Ascending aorta (tissue), 2 donors: ENCODE measurements at regions not wholly inside any gene's neighbourhood (a gene's known extent, or its start where the extent isn't known, plus 50 kb on each side); places are given as distances from the start of the nearest gene placed in this dataset.
"Not testable (repeated sequence)": the region's sequence is repeated elsewhere in the genome, so short reads cannot be mapped to it uniquely, and the experiment has no call there.

Experiments
- DNase-seq, 2 donors: peaks; one replicate each; pipeline ENCODE4 v3.0.0-alpha.2; 2019; ENCODE audit warnings: low spot score in 2 of 2
- H3K27ac ChIP-seq, 2 donors: fragments of 200-600 bp; sonication (generic); one replicate each; pipeline ENCODE4 v1.5.1; 2016 to 2017; ENCODE audit warnings: mild to moderate bottlenecking in 1 of 2
- H3K27me3 ChIP-seq: fragments of 200-600 bp; sonication (generic); one replicate; pipeline ENCODE4 v1.5.1; 2017
- H3K36me3 ChIP-seq, 2 donors: fragments of 200-600 bp; sonication (generic); one replicate each; pipeline ENCODE4 v1.5.1; 2016
- H3K4me1 ChIP-seq, 2 donors: fragments of 200-600 bp; sonication (generic); one replicate each; pipeline ENCODE4 v1.5.1; 2016 to 2017; ENCODE audit warnings: mild to moderate bottlenecking in 1 of 2
- H3K4me3 ChIP-seq, 2 donors: fragments of 200-600 bp; sonication (generic); one replicate each; pipeline ENCODE4 v1.5.1; 2016 to 2017; ENCODE audit warnings: mild to moderate bottlenecking in 1 of 2
- H3K9me3 ChIP-seq, 2 donors: fragments of 200-600 bp; sonication (generic); one replicate each; pipeline ENCODE4 v1.5.1; 2016
- CTCF ChIP-seq, 3 experiments: fragments of 200-600 bp in 2 of 3; fragments of 450-650 bp in 1 of 3; sonication (generic) in 2 of 3; IDR thresholded peaks; one replicate each; pipeline ENCODE4 v1.5.1; 2016 to 2019; ENCODE audit warnings: antibody characterized with exemption in 3 of 3, mild to moderate bottlenecking in 1 of 3, moderate library complexity in 1 of 3
- intact Hi-C: fragments of 100-400 bp; cut with DNase I; formaldehyde crosslinking; loops from one replicate; pipeline ENCODE4 v1.15.1; 2023

- peak in 1 of 3 experiments; percentile 15 for TF ChIP-seq CTCF (IDR thresholded peaks at IDR 0.05)
- peak; percentile 12 to 84 for DNase-seq
- H3K9me3 ChIP-seq, intact Hi-C loops, H3K4me1 ChIP-seq, H3K27me3 ChIP-seq, H3K36me3 ChIP-seq: not testable (repeated sequence)
- Histone ChIP-seq H3K4me3 (peak overlapping the region; percentile 10 to 46), H3K27ac (peak overlapping the region in 1 of 2 donors; percentile 27)
Measured at GRCh38 chr2:132304661-132305380, 111.8 kb upstream of the GPR39 start.

- H3K36me3 ChIP-seq, H3K27me3 ChIP-seq, DNase-seq, H3K27ac ChIP-seq, H3K4me1 ChIP-seq, H3K4me3 ChIP-seq, intact Hi-C loops, H3K9me3 ChIP-seq: not testable (repeated sequence)
Measured at GRCh38 chr2:132307613-132308198, 108.9 kb upstream of the GPR39 start.

- H3K9me3 ChIP-seq, H3K27me3 ChIP-seq, H3K27ac ChIP-seq, DNase-seq, H3K4me1 ChIP-seq, intact Hi-C loops, H3K4me3 ChIP-seq, H3K36me3 ChIP-seq: not testable (repeated sequence)
Measured at GRCh38 chr2:132309203-132309602, 107.4 kb upstream of the GPR39 start.

- H3K36me3 ChIP-seq, H3K9me3 ChIP-seq, intact Hi-C loops, DNase-seq, H3K4me3 ChIP-seq, H3K27ac ChIP-seq, H3K4me1 ChIP-seq, H3K27me3 ChIP-seq: not testable (repeated sequence)
Measured at GRCh38 chr2:132315546-132315945, 101.1 kb upstream of the GPR39 start.

- DNase-seq, H3K36me3 ChIP-seq, H3K9me3 ChIP-seq, H3K27ac ChIP-seq, H3K27me3 ChIP-seq, intact Hi-C loops, H3K4me1 ChIP-seq, H3K4me3 ChIP-seq: not testable (repeated sequence)
Measured at GRCh38 chr2:132317026-132317680, 99.5 kb upstream of the GPR39 start.

GRCh38 chr2:132318481-132318880 lies 98.1 kb upstream of the GPR39 start:
- H3K36me3 ChIP-seq, intact Hi-C loops, H3K4me1 ChIP-seq, H3K27me3 ChIP-seq, H3K9me3 ChIP-seq, H3K4me3 ChIP-seq, H3K27ac ChIP-seq, DNase-seq: not testable (repeated sequence)

- DNase-seq, intact Hi-C loops: not testable (repeated sequence)
Measured at GRCh38 chr2:132324005-132324404, 92.6 kb upstream of the GPR39 start.

GRCh38 chr2:132332345-132333033 lies 84.1 kb upstream of the GPR39 start:
- H3K36me3 ChIP-seq, DNase-seq, H3K4me3 ChIP-seq, H3K4me1 ChIP-seq, intact Hi-C loops, H3K27ac ChIP-seq, H3K9me3 ChIP-seq, H3K27me3 ChIP-seq: not testable (repeated sequence)

More at GRCh38 chr2:132324005-132324404, 92.6 kb upstream of the GPR39 start:
- not testable (repeated sequence) for H3K27me3 ChIP-seq, H3K4me1 ChIP-seq, H3K27ac ChIP-seq, H3K9me3 ChIP-seq, H3K4me3 ChIP-seq, H3K36me3 ChIP-seq

GRCh38 chr2:132337135-132337534 lies 79.5 kb upstream of the GPR39 start:
- H3K27me3 ChIP-seq, H3K4me3 ChIP-seq, H3K9me3 ChIP-seq, H3K4me1 ChIP-seq, DNase-seq, H3K27ac ChIP-seq, intact Hi-C loops, H3K36me3 ChIP-seq: not testable (repeated sequence)

GRCh38 chr2:132337844-132338243 lies 78.8 kb upstream of the GPR39 start:
- H3K36me3 ChIP-seq, H3K27ac ChIP-seq, H3K4me1 ChIP-seq, intact Hi-C loops, H3K27me3 ChIP-seq, H3K4me3 ChIP-seq, H3K9me3 ChIP-seq, DNase-seq: not testable (repeated sequence)

- intact Hi-C loops, H3K27ac ChIP-seq, H3K27me3 ChIP-seq, H3K4me1 ChIP-seq, H3K36me3 ChIP-seq, H3K9me3 ChIP-seq: not testable (repeated sequence)
- H3K4me3 ChIP-seq: peak overlapping the region; percentile 52 to 56
- DNase-seq: peak; percentile 18 to 89
Measured at GRCh38 chr2:132347041-132347780, 69.4 kb upstream of the GPR39 start.
